Endothelial cell (in vitro differentiated cells): ENCODE measurements at regions not wholly inside any gene's neighbourhood (a gene's known extent, or its start where the extent isn't known, plus 50 kb on each side); places are given as distances from the start of the nearest gene placed in this dataset.

Source experiments
- DNase-seq: peaks from one replicate; pipeline ENCODE4 v3.0.0; 2021; ENCODE audit warnings: low spot score
- H3K27ac Mint-ChIP-seq: one replicate; pipeline ENCODE4 v1.8.0; 2021; ENCODE audit warnings: mixed read lengths, inconsistent platforms; ENCODE audit not compliant: unreplicated experiment
- H3K27me3 Mint-ChIP-seq: one replicate; pipeline ENCODE4 v1.8.0; 2021; ENCODE audit warnings: mild to moderate bottlenecking, moderate library complexity, mixed read lengths, inconsistent platforms; ENCODE audit not compliant: unreplicated experiment
- H3K36me3 Mint-ChIP-seq: one replicate; pipeline ENCODE4 v1.8.0; 2021; ENCODE audit warnings: mild to moderate bottlenecking, low read depth, mixed read lengths, inconsistent platforms; ENCODE audit not compliant: unreplicated experiment
- H3K4me1 Mint-ChIP-seq: one replicate; pipeline ENCODE4 v1.8.0; 2021; ENCODE audit warnings: mild to moderate bottlenecking, mixed read lengths, inconsistent platforms; ENCODE audit not compliant: unreplicated experiment
- H3K4me3 Mint-ChIP-seq: one replicate; pipeline ENCODE4 v1.8.0; 2021; ENCODE audit warnings: mild to moderate bottlenecking, mixed read lengths, inconsistent platforms; ENCODE audit not compliant: unreplicated experiment
- H3K9me3 Mint-ChIP-seq: one replicate; pipeline ENCODE4 v1.8.0; 2021; ENCODE audit warnings: mixed read lengths, inconsistent platforms; ENCODE audit not compliant: unreplicated experiment
- CTCF ChIP-seq: fragments of 200-600 bp; sonication (generic); IDR thresholded peaks from one replicate; pipeline ENCODE4 v1.5.0; 2021; ENCODE audit warnings: antibody characterized with exemption; ENCODE audit not compliant: unreplicated experiment

- no peak for DNase-seq
- Mint-ChIP-seq H3K27me3 (peaks cover 3% of the 10 kb centered on the region), H3K4me1 (peaks cover 3% of the 10 kb centered on the region), H3K4me3 (no peak overlapping the region), H3K27ac (no peak overlapping the region), H3K36me3 (no peaks in the 10 kb centered on the region), H3K9me3 (no peaks in the 10 kb centered on the region)
- TF ChIP-seq CTCF: no peak
Measured at GRCh38 chr3:72350761-72351505, 497.3 kb downstream of the SHQ1 start.

GRCh38 chr3:72348357-72348756, 499.9 kb downstream of the SHQ1 start:
- DNase-seq: no peak
- Mint-ChIP-seq H3K27ac (no peak overlapping the region), H3K36me3 (no peaks in the 10 kb centered on the region), H3K9me3 (no peaks in the 10 kb centered on the region), H3K4me3 (no peak overlapping the region), H3K27me3 (peaks cover 3% of the 10 kb centered on the region), H3K4me1 (peaks cover 13% of the 10 kb centered on the region)
- no peak for TF ChIP-seq CTCF

- H3K9me3 Mint-ChIP-seq: no peaks in the 10 kb centered on the region
- no peaks in the 10 kb centered on the region for H3K36me3 Mint-ChIP-seq
- H3K4me1 Mint-ChIP-seq: peaks cover 13% of the 10 kb centered on the region
- H3K4me3 Mint-ChIP-seq: no peak overlapping the region
- H3K27me3 Mint-ChIP-seq: peaks cover 3% of the 10 kb centered on the region
- TF ChIP-seq CTCF: no peak
- no peak for DNase-seq
- H3K27ac Mint-ChIP-seq: no peak overlapping the region
Measured at GRCh38 chr3:72347819-72348319, 500.4 kb downstream of the SHQ1 start.

- Mint-ChIP-seq H3K4me1 (peaks cover 23% of the 10 kb centered on the region), H3K27ac (no peak overlapping the region), H3K4me3 (no peak overlapping the region), H3K36me3 (no peaks in the 10 kb centered on the region), H3K27me3 (no peaks in the 10 kb centered on the region), H3K9me3 (no peaks in the 10 kb centered on the region)
- DNase-seq: no peak
- no peak for TF ChIP-seq CTCF
Measured at GRCh38 chr3:72346526-72346926, 501.7 kb downstream of the SHQ1 start.

- no peaks in the 10 kb centered on the region for H3K36me3 Mint-ChIP-seq
- TF ChIP-seq CTCF: no peak
- H3K27ac Mint-ChIP-seq: no peak overlapping the region
- no peaks in the 10 kb centered on the region for H3K9me3 Mint-ChIP-seq
- H3K4me1 Mint-ChIP-seq: peaks cover 23% of the 10 kb centered on the region
- no peaks in the 10 kb centered on the region for H3K27me3 Mint-ChIP-seq
- no peak for DNase-seq
- no peak overlapping the region for H3K4me3 Mint-ChIP-seq
Measured at GRCh38 chr3:72345980-72346379, 502.3 kb downstream of the SHQ1 start.
